Type B pancreatic cell (in vitro differentiated cells): ENCODE measurements at regions not wholly inside any gene's neighbourhood (a gene's known extent, or its start where the extent isn't known, plus 50 kb on each side); places are given as distances from the start of the nearest gene placed in this dataset.

Experiments
- DNase-seq: peaks from one replicate; pipeline ENCODE4 v3.0.0; 2021; ENCODE audit warnings: mixed read lengths; ENCODE audit not compliant: unreplicated experiment; ENCODE audit errors: extremely low spot score
- H3K27ac Mint-ChIP-seq: 2 replicates; pipeline ENCODE4 v1.8.0; 2021; ENCODE audit warnings: mild to moderate bottlenecking, mixed read lengths
- H3K27me3 Mint-ChIP-seq: 2 replicates; pipeline ENCODE4 v1.8.0; 2021; ENCODE audit warnings: mixed read lengths
- H3K36me3 Mint-ChIP-seq: 2 replicates; pipeline ENCODE4 v1.8.0; 2021; ENCODE audit warnings: mixed read lengths
- H3K4me1 Mint-ChIP-seq: one replicate; pipeline ENCODE4 v1.8.0; 2021; ENCODE audit warnings: mixed read lengths; ENCODE audit not compliant: unreplicated experiment
- H3K4me3 Mint-ChIP-seq: 2 replicates; pipeline ENCODE4 v1.8.0; 2021; ENCODE audit warnings: mild to moderate bottlenecking, mixed read lengths
- H3K9me3 Mint-ChIP-seq: 2 replicates; pipeline ENCODE4 v1.8.0; 2021; ENCODE audit warnings: mixed read lengths
- CTCF ChIP-seq: fragments of 200-600 bp; sonication (generic); conservative IDR thresholded peaks from 2 replicates; pipeline ENCODE4 v1.5.0; 2021; ENCODE audit warnings: antibody characterized with exemption, mild to moderate bottlenecking

- Mint-ChIP-seq H3K27me3 (no peaks in the 10 kb centered on the region), H3K9me3 (no peaks in the 10 kb centered on the region), H3K36me3 (no peaks in the 10 kb centered on the region), H3K27ac (no peak overlapping the region), H3K4me1 (no peaks in the 10 kb centered on the region), H3K4me3 (no peak overlapping the region)
- TF ChIP-seq CTCF: no peak
- DNase-seq: no peak
These were observed 73.1 kb upstream of the BARX2 start for GRCh38 chr11:129302386-129303101.

DNA sequence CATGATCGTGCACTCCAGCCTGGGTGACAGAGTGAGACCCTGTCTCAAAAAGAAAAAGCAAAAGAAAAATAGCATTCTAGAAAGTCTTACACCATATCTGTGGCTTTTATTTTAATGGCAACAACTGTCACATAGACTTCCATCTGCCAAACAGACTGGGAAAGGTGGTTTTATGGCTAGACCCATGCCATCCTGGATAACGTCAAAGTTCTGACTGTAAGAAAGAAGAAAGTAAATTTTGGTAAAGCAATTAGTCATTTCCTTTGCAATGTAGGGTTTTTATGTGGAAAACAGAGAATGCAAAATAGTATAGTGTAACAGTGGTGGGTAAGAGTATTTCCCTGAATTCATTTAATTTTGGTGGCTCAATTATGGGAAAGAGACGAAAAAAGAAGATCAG, 75.5 kb upstream of the BARX2 start:
- Mint-ChIP-seq H3K27me3 (no peaks in the 10 kb centered on the region), H3K9me3 (no peaks in the 10 kb centered on the region), H3K4me3 (no peak overlapping the region), H3K4me1 (no peaks in the 10 kb centered on the region), H3K27ac (no peak overlapping the region), H3K36me3 (no peaks in the 10 kb centered on the region)
- DNase-seq: no peak
- TF ChIP-seq CTCF: no peak

GRCh38 chr11:129298988-129299387, 76.7 kb upstream of the BARX2 start:
- H3K4me3 Mint-ChIP-seq: no peak overlapping the region
- H3K36me3 Mint-ChIP-seq: no peaks in the 10 kb centered on the region
- no peaks in the 10 kb centered on the region for H3K27me3 Mint-ChIP-seq
- no peak overlapping the region for H3K27ac Mint-ChIP-seq
- DNase-seq: no peak
- no peaks in the 10 kb centered on the region for H3K4me1 Mint-ChIP-seq
- no peaks in the 10 kb centered on the region for H3K9me3 Mint-ChIP-seq
- no peak for TF ChIP-seq CTCF

DNA sequence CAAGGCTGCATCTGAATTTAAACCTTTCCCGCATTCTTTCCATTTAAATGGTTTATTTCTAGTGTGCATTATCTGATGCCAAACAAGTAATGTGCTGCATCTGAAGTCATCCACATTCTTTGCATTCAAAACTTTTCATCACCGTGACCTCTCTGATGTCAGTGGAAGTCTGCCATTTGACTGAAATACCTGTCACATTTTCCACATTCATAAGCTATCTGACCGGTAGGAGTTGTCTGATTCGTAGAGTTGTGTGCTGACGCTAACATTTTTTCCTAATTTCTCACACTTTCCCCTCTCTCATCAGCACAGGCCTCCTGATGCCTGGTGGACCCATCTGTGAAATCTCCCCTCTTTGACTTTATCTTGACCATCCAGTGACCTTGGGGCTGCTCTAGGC, 79.9 kb upstream of the BARX2 start:
- Mint-ChIP-seq H3K27ac (peak overlapping the region; percentile 3), H3K36me3 (no peaks in the 10 kb centered on the region), H3K9me3 (no peaks in the 10 kb centered on the region), H3K4me1 (peaks cover 17% of the 10 kb centered on the region), H3K4me3 (no peak overlapping the region), H3K27me3 (no peaks in the 10 kb centered on the region)
- no peak for DNase-seq
- no peak for TF ChIP-seq CTCF

DNA sequence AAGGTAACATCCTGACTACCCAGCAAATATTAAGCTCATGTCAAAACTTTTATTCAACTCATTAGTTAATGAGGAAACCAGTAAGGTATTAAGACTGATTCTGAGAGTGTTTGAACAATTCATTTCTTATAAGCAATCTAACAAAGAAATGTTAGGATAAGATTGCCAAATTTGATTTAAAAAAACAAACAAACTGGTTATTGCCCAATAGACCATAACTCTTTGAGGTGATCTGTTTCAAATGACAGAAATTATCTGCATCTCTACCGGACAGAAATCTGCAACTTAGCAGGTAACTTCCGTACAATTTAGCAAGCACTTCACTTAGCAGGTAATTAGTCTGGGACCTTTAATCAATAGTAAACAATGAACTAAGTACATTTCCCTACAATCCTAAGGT, 82.9 kb upstream of the BARX2 start:
- no peaks in the 10 kb centered on the region for H3K9me3 Mint-ChIP-seq
- no peak overlapping the region for H3K4me3 Mint-ChIP-seq
- no peaks in the 10 kb centered on the region for H3K36me3 Mint-ChIP-seq
- no peak overlapping the region for H3K27ac Mint-ChIP-seq
- H3K4me1 Mint-ChIP-seq: peaks cover 32% of the 10 kb centered on the region
- H3K27me3 Mint-ChIP-seq: no peaks in the 10 kb centered on the region
- TF ChIP-seq CTCF: no peak
- no peak for DNase-seq

- Mint-ChIP-seq H3K27ac (no peak overlapping the region), H3K9me3 (no peaks in the 10 kb centered on the region), H3K36me3 (no peaks in the 10 kb centered on the region), H3K27me3 (no peaks in the 10 kb centered on the region), H3K4me1 (peaks cover 33% of the 10 kb centered on the region), H3K4me3 (no peak overlapping the region)
- DNase-seq: no peak
- TF ChIP-seq CTCF: no peak
These were observed 83.6 kb upstream of the BARX2 start for GRCh38 chr11:129292092-129292491.
